AG04450 (cell line): ENCODE measurements at regions not wholly inside any gene's neighbourhood (a gene's known extent, or its start where the extent isn't known, plus 50 kb on each side); places are given as distances from the start of the nearest gene placed in this dataset.
"Not testable (repeated sequence)": the region's sequence is repeated elsewhere in the genome, so short reads cannot be mapped to it uniquely, and the experiment has no call there.

Source experiments
- CTCF ChIA-PET: fragments of 300-600, 350-600 bp; formaldehyde crosslinking; extraction: SDS; loops from one replicate; lab custom pipeline; 2022; ENCODE audit warnings: antibody characterized with exemption, inconsistent platforms; lab: Charles Lee
- POLR2A ChIA-PET: fragments of 350-600 bp; formaldehyde crosslinking; extraction: SDS; loops from one replicate; lab custom pipeline; 2021; ENCODE audit warnings: antibody characterized with exemption, inconsistent platforms; lab: Yijun Ruan, JAX
- DNase-seq: peaks from one replicate; pipeline ENCODE4 v3.0.0-alpha.2; 2011; ENCODE audit warnings: low read depth, low spot score
- H3K27ac ChIP-seq: one replicate; pipeline ENCODE4 v1.5.1; 2012; ENCODE audit warnings: low read depth, low read length, control low read depth
- H3K27me3 ChIP-seq: one replicate; pipeline ENCODE4 v1.6.0; 2012; ENCODE audit warnings: low read length; ENCODE audit not compliant: control insufficient read depth, insufficient read depth
- H3K4me3 ChIP-seq: 2 replicates; pipeline ENCODE4 v1.5.1; 2011; ENCODE audit warnings: mild to moderate bottlenecking, low read depth, low read length, control low read depth
- H3K9me3 ChIP-seq: 2 replicates; pipeline ENCODE4 v1.5.1; 2012; ENCODE audit warnings: low read length; ENCODE audit not compliant: control insufficient read depth, insufficient read depth
- TF ChIP-seq, protein P1 (sequence below): IDR thresholded peaks from 2 replicates; pipeline ENCODE4 v1.5.1; 2011; ENCODE audit warnings: low read depth, low read length, control low read depth, inconsistent platforms

- H3K27ac ChIP-seq = no peak overlapping the region
- POLR2A ChIA-PET = no interaction called here
- H3K9me3 ChIP-seq = no peaks in the 10 kb centered on the region
- CTCF ChIA-PET = no interaction called here
- TF ChIP-seq, protein P1, sequence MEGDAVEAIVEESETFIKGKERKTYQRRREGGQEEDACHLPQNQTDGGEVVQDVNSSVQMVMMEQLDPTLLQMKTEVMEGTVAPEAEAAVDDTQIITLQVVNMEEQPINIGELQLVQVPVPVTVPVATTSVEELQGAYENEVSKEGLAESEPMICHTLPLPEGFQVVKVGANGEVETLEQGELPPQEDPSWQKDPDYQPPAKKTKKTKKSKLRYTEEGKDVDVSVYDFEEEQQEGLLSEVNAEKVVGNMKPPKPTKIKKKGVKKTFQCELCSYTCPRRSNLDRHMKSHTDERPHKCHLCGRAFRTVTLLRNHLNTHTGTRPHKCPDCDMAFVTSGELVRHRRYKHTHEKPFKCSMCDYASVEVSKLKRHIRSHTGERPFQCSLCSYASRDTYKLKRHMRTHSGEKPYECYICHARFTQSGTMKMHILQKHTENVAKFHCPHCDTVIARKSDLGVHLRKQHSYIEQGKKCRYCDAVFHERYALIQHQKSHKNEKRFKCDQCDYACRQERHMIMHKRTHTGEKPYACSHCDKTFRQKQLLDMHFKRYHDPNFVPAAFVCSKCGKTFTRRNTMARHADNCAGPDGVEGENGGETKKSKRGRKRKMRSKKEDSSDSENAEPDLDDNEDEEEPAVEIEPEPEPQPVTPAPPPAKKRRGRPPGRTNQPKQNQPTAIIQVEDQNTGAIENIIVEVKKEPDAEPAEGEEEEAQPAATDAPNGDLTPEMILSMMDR = no peak
- H3K27me3 ChIP-seq = no peaks in the 10 kb centered on the region
- no peak for DNase-seq
- H3K4me3 ChIP-seq = no peak overlapping the region
Observed at GRCh38 chr4:131344761-131345160, 1804.3 kb upstream of the PCDH10 start.

DNA sequence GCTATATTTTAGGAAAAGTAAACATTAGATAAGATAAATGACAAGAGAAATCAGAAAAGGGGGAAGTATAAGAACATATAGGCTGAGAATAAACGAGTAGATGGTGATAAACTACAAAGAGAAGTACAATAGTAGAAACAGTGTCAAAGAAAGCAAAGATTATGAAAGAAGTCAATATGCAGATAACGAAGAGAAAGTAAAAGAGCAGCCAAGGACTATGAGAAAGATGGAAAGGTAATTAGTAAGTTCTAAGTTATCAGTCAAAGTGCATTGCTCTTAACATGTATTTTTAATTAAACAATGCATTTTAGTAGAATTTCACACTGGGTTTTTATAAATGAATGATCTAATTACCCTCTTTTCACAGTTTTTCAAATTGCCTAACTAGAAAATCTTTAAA lies 1801.3 kb upstream of the PCDH10 start:
- no peak overlapping the region for H3K4me3 ChIP-seq
- POLR2A ChIA-PET = no interaction called here
- H3K9me3 ChIP-seq = peaks cover 6% of the 10 kb centered on the region; the same call in 1 of the 2 replicates
- H3K27ac ChIP-seq = no peak overlapping the region
- CTCF ChIA-PET = no interaction called here
- no peaks in the 10 kb centered on the region for H3K27me3 ChIP-seq
- TF ChIP-seq, protein P1 = no peak
- DNase-seq = no peak

DNA sequence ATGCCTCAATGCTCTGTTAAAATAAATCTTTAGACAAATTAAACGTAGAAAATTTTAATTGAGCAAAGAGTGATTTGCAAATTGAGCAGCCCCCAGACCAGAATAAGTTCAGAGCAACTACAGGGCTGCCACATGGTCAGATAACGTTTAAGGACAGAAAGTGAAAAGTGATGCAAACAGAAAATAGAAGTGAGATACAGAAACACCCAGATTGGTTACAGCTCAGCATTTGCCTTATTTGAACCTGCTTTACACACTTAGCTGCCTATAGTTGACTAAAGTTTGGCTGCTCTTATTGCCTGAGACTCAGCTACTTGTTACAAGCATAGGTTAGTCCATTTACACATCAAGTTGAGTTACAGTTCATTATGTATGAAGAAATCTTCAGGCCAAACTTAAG lies 1800.8 kb upstream of the PCDH10 start:
- CTCF ChIA-PET = no interaction called here
- TF ChIP-seq, protein P1 = no peak
- Histone ChIP-seq H3K9me3 (peaks cover 7% of the 10 kb centered on the region; the same call in 1 of the 2 replicates), H3K27me3 (no peaks in the 10 kb centered on the region), H3K4me3 (no peak overlapping the region), H3K27ac (no peak overlapping the region)
- POLR2A ChIA-PET = no interaction called here
- DNase-seq = no peak

GRCh38 chr4:131352371-131352770 lies 1796.7 kb upstream of the PCDH10 start:
- H3K4me3 ChIP-seq, H3K9me3 ChIP-seq, POLR2A ChIA-PET, H3K27me3 ChIP-seq, DNase-seq, H3K27ac ChIP-seq, CTCF ChIA-PET: not testable (repeated sequence)

DNA sequence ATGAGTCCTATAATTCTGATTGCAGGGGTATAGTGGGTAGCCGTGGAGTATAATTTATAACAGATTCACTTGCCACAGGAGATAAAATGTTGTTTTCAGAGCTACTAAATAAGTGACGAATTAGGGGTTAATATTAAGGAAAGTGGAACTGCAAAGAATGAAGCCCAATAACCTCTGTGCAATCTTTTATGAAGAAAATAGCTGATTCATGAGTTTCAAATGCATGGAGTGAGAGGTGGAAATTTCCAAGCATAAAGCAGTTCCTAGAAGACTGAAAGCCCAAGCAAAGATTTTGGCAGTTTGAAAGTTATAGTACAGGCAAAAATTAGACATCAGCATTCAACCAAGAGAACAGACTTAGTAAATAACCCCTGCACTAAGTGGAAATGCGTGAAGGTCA lies 1782.4 kb upstream of the PCDH10 start:
- Histone ChIP-seq H3K4me3 (no peak overlapping the region), H3K27ac (no peak overlapping the region), H3K27me3 (no peaks in the 10 kb centered on the region), H3K9me3 (peaks cover 3% of the 10 kb centered on the region; the same call in 1 of the 2 replicates)
- ChIA-PET POLR2A (no interaction called here), CTCF (no interaction called here)
- DNase-seq = no peak
- TF ChIP-seq, protein P1 = no peak

DNA sequence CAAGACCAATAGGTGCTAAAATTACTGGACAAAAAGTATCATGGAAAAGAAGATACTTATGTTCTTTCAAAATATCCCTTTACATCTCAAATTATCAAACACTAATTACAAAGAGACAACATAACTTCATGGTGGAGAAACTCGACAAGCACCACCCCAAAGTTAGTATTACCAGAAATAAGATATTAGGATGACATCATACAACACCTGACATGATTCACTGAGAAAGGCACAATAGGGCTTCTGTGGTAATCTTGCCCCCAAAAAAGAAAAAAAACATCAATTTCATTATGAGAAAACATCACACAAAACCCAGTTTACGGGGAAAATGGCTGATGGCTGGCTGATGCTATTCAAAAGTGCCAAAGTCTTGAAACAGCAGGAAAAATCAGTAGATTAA lies 1781.7 kb upstream of the PCDH10 start:
- no peak overlapping the region for H3K4me3 ChIP-seq
- TF ChIP-seq, protein P1 = no peak
- H3K9me3 ChIP-seq = peaks cover 3% of the 10 kb centered on the region; the same call in 1 of the 2 replicates
- ChIA-PET POLR2A (no interaction called here), CTCF (no interaction called here)
- H3K27ac ChIP-seq = no peak overlapping the region
- no peak for DNase-seq
- no peaks in the 10 kb centered on the region for H3K27me3 ChIP-seq
